GM12872 (cell line): ENCODE measurements at regions not wholly inside any gene's neighbourhood (a gene's known extent, or its start where the extent isn't known, plus 50 kb on each side); places are given as distances from the start of the nearest gene placed in this dataset.

Experiments used
- CTCF ChIP-seq: IDR thresholded peaks from 3 replicates; pipeline ENCODE4 v1.5.1; 2011; ENCODE audit warnings: low read depth, mild to moderate bottlenecking, low read length, moderate library complexity; ENCODE audit not compliant: insufficient read depth

- no peak for TF ChIP-seq CTCF
These were observed 54.6 kb downstream of the ARL4A start for GRCh38 chr7:12741951-12742575.

GRCh38 chr7:12746211-12746610 lies 58.8 kb downstream of the ARL4A start:
- TF ChIP-seq CTCF = no peak

GRCh38 chr7:12747687-12748306 lies 60.4 kb downstream of the ARL4A start:
- no peak for TF ChIP-seq CTCF

- TF ChIP-seq CTCF = no peak
These were observed 61.6 kb downstream of the ARL4A start for GRCh38 chr7:12749069-12749468.

GRCh38 chr7:12749746-12750145 lies 62.3 kb downstream of the ARL4A start:
- no peak for TF ChIP-seq CTCF

- no peak for TF ChIP-seq CTCF
These were observed 64.3 kb downstream of the ARL4A start for GRCh38 chr7:12751764-12752163.

GRCh38 chr7:12754179-12754578 lies 66.7 kb downstream of the ARL4A start:
- TF ChIP-seq CTCF = no peak
